Stromal cell of bone marrow (primary cell): ENCODE measurements at regions not wholly inside any gene's neighbourhood (a gene's known extent, or its start where the extent isn't known, plus 50 kb on each side); places are given as distances from the start of the nearest gene placed in this dataset.
A peak's percentile ranks its signal among the peaks of the same experiment; 100 is the strongest.

Experiments used
- DNase-seq: peaks from one replicate; pipeline ENCODE4 v3.0.0-alpha.2; 2012; ENCODE audit warnings: low read depth

DNA sequence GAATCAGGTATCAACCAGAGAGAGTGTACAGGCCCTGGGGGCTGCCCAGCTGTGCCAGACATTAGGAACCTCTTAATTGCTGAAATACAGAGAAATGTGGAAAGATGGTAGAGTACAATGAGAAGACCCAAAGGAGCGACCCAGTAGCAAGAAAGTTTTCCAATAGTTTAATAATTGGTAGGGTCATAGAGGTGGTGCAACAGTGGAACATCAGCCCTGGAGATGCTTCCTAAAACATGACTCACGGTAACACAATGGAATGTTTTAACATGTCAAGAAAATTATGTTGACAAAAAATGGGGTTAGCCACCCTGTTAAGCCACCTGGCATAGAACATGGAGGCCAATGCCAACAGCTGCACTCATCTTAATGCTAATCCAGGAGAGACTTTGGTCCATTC, 284.1 kb downstream of the ELAVL2 start:
- DNase-seq = no peak

DNA sequence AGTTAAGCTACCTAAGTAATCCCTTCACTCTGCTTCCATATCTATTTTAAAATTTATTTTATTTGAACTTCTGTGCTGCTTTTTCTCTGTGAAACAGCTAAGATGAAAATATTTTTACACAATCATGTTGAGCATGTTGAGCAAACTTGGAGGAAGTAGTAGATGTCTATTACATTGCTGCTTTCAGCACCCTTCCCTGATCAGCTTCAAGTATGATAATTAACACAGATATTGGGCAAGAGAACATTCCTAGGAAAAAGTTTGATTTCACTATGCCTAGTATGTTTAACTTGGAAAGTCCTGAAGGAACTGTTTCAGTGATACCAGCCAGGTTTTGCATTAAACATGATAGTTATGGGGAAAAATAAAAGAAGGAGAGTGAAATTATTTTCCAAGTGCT, 283.6 kb downstream of the ELAVL2 start:
- no peak for DNase-seq

DNA sequence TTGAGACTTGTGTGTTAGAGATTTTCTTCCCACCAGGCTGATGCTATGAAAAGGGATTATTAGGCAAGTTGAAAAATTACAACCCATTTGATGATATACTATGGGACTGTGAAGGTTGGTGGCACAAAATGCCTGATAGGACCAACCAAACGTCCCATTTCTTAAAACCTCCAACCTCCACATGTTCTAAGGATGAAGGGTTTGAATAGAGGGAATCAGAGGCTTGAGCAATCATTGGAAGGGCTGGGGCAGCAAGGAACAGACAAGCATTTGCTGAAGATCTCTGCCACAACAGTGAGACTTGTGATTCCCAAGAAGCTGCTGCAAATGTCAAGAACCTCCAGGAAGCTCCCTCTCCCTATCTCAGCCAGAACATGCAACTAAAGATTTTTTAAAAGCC, 283.1 kb downstream of the ELAVL2 start:
- DNase-seq = no peak

- no peak for DNase-seq
Observed at GRCh38 chr9:23543419-23543818, 282.6 kb downstream of the ELAVL2 start.

- no peak for DNase-seq
Observed at GRCh38 chr9:23545728-23546127, 280.3 kb downstream of the ELAVL2 start.

GRCh38 chr9:23551311-23551721, 274.7 kb downstream of the ELAVL2 start:
- DNase-seq = no peak

DNA sequence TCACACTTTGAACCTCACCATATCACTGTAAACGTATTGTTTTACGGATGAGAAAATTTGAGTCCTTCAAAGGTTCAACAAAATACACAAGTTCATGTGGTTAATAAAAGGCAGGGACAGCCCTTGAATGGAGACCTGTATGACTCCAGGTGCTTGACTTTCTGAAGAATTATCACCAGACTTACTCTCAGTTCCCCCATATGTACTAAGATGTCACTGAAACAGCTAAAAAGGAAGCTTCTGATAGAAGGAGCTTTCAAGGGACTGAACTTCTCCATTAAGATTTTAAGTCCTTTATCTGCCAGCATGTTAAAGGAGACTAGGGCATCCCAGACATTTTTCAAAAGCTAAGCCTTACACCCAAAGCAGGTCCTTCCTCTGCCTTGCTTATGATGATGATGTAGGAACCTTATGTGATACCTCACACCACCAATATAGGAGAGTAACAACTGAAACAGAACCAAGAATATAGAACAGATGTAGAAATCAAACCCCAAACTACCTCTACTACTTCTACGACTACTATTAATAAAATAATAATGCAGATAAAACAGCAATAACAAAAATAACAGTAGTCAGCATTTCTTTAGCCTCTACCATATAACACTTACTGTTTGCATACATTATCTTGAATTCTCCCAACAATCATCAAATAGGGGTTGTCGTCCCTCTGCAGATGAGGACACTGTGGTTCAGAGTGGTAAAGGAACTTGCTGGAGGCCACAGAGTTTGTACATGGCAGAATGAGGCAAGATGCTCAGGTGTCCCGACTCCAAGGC, 273.9 kb downstream of the ELAVL2 start:
- no peak for DNase-seq

DNA sequence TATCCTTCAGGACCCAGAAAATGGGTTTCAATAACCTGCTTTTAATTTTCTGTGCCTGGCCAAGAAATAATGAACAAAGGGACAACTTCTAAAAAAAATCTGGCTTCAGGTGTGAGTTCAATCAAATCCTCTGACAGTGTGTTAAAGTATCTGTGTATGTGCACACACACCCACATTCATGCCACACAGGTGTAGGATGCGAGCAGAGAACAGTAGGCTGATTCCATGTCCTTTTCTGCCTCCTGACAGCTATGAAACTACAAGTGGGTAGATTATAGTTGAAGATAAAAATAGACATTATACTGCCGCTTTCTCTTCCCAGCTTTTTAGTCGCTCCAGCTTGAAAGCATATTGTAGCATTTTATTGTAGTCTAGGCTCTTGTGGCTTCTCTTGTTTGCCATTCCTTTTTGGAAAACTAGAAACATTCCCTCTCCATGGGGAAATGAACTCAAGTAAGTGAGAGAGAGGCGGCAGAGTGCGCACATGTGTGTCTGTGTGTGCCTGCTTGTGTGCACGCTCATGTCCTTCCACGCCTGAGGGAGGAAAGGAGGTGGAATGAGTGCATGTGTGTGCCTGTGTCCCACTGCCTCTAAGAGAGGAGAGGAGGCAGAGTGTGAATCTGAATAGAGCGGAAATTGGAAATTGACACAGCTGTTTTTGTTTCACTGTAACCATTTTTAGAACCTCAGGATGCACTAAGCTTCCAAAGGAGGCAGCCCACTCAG, 273.0 kb downstream of the ELAVL2 start:
- DNase-seq = no peak

- DNase-seq = no peak
Observed at GRCh38 chr9:23554686-23555085, 271.4 kb downstream of the ELAVL2 start.

GRCh38 chr9:23555851-23556250, 270.2 kb downstream of the ELAVL2 start:
- no peak for DNase-seq

- no peak for DNase-seq
Observed at GRCh38 chr9:23556459-23556858, 269.6 kb downstream of the ELAVL2 start.

DNA sequence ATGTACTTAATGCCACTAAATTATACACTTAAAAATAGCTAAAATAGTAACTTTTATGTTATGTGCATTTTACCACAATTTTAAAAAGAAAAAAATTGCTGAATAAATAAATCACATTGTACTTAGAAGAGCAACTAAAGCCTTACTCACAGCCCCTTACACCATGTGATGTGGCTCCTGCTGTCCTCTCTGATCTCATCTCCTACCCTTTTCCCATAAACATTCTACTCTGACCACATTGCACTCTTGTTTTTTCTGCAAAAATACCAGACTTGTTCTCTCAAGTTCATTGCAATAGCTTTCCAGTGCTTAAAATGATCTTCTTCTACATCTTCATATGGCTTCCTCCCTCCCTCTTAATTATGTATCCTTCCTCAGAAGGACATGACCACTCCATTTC, 268.4 kb downstream of the ELAVL2 start:
- DNase-seq = peak; percentile 7

DNA sequence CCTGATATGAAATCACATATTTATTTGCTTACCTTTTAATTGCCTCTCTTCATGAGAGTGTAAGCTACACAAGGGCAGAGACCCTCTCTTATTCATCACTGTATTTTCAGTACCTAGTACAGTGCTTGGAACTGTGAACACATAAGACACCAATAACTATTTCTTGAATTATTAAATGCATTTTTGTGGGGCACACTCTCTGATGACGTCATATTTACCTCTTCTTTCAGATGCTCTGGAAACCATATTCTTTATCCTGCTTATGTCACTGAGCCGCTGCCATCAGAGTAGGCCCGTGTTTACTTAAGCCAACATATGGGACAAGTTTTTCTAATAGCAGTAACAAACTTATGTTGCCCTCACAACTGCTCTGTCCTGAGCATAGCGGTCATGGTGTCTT, 266.5 kb downstream of the ELAVL2 start:
- no peak for DNase-seq

GRCh38 chr9:23563517-23563916, 262.5 kb downstream of the ELAVL2 start:
- DNase-seq = peak; percentile 6

GRCh38 chr9:23567516-23568165, 258.4 kb downstream of the ELAVL2 start:
- no peak for DNase-seq

DNA sequence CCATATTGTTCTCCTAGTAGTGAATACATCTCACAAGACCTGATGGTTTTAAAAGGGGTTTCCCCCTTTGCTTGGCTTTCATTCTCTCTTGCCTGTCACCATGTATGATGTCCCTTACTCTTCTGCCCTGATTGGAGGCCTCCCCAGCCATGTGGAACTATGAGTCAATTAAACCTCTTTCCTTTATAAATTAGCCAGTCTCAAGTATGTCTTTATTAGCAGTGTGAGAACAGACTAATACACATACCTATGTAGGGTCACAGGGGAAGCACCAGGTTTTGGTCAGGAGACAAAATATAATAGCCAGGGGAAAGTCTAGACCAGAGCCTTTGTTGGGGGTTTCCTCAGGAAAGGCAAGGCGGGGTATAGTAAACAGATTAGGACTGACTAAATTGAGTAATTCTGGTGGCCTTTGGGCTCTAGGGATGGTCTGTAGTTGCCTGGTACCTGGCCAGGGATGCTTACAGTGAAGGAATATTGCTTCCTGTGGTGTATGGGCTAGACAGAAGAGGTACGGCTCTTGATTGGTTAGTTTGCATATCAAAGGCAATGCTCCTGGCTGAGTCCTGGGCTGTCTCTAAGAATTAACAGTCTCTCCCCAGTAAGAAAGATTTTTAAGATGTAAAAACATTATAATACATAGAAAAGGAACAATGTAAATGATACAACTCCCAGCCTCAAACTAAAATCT, 254.5 kb downstream of the ELAVL2 start:
- DNase-seq = no peak

GRCh38 chr9:23573800-23574199, 252.2 kb downstream of the ELAVL2 start:
- no peak for DNase-seq

GRCh38 chr9:23577611-23578010, 248.4 kb downstream of the ELAVL2 start:
- no peak for DNase-seq

DNA sequence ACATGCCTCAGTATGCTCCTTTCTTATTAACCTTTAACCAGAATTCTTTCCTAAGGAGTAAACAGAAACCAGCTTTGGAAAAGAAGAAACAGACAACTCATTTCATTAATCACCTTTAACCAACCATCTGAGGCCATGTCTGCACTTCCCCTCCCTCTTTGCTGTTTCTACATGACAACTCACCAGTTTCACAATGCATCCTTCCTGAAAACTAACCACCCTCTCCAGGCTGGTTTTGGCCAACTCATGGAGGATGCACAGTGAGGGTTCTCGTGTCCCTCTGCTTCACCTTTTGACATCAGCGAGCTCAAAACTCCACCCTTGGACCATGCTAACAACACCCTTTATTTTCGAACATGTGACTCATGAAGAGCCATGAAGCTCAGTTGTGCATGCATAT, 244.1 kb downstream of the ELAVL2 start:
- no peak for DNase-seq

DNA sequence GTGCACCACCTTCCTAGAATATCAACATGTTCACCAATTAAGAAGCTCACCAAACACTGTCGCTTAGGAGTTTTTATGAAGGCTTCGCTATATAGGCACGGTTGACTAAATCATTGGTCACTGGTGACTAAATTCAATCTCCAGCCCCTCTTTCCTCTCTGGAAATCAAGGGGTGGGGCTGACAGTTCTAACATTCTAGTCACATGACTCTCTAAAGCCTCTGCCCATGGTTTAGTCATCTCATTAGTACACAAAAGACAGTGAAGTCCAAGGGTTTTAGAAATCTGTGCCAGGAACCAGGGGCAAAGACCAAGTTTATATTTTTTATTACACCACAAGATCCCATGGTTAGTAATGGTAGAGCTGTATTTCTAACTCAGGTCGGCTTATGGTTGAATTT, 243.2 kb downstream of the ELAVL2 start:
- no peak for DNase-seq

- DNase-seq = no peak
Observed at GRCh38 chr9:23586906-23587305, 239.1 kb downstream of the ELAVL2 start.

GRCh38 chr9:23587433-23587832, 238.6 kb downstream of the ELAVL2 start:
- peak; percentile 3 for DNase-seq

GRCh38 chr9:23587903-23588302, 238.1 kb downstream of the ELAVL2 start:
- no peak for DNase-seq
